Body of pancreas (tissue), 4 donors: ENCODE measurements at regions not wholly inside any gene's neighbourhood (a gene's known extent, or its start where the extent isn't known, plus 50 kb on each side); places are given as distances from the start of the nearest gene placed in this dataset.

Experiments
- CTCF ChIP-seq, 7 experiments: fragments of 450-650 bp in 4 of 7; fragments of 200-600 bp in 3 of 7; sonication (generic) in 3 of 7; IDR thresholded peaks; one replicate each; pipeline ENCODE4 v1.5.1; 2016 to 2019; ENCODE audit warnings: antibody characterized with exemption in 7 of 7
- POLR2A ChIP-seq, 3 donors: fragments of 450-650 bp; IDR thresholded peaks; one replicate each; pipeline ENCODE4 v1.6.1; 2016; ENCODE audit warnings: antibody characterized with exemption in 3 of 3, mild to moderate bottlenecking in 2 of 3

DNA sequence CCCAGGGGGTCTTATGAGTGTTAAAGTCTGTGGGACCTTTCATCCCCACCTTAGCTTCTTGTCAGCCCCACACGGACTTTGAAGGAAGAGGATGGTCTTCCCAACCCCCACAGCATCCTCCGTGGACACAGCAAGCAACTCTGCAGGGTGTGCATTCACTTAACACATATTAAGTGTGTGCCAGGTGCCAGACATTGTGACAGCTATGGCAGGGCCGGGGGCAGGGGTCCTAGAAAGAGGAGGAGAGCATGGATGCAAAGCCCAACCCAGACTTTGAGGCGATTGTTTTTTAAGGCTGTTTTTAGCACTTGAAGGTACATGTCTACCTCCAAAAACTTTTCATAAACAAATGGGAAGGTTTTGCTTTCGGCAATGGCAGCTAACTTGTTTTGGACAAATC lies 121.6 kb upstream of the KCNG1 start:
- TF ChIP-seq CTCF (IDR thresholded peaks at IDR 0.05) (no peak), POLR2A (IDR thresholded peaks at IDR 0.05) (no peak)
